Liver (tissue), 8 donors: ENCODE measurements at regions not wholly inside any gene's neighbourhood (a gene's known extent, or its start where the extent isn't known, plus 50 kb on each side); places are given as distances from the start of the nearest gene placed in this dataset.

Source experiments
- DNase-seq: peaks from one replicate; pipeline ENCODE4 v3.0.0-alpha.2; 2017; ENCODE audit warnings: low spot score
- H3K27ac ChIP-seq, 2 donors: one replicate each; pipeline ENCODE4 v1.7.0; 2013; ENCODE audit warnings: inconsistent platforms in 2 of 2, low read length in 2 of 2, control low read depth in 1 of 2, low read depth in 1 of 2, mild to moderate bottlenecking in 1 of 2
- H3K27me3 ChIP-seq, 4 donors: one replicate each; pipeline versions ENCODE4 v1.6.1 to v1.7.0; 2013; ENCODE audit warnings: low read length in 3 of 4, inconsistent platforms in 1 of 4, mild to moderate bottlenecking in 1 of 4, moderate library complexity in 1 of 4; ENCODE audit not compliant: control insufficient read depth in 4 of 4, insufficient read depth in 4 of 4
- H3K36me3 ChIP-seq, 4 donors: one replicate each; pipeline versions ENCODE4 v1.6.1 to v1.7.0; 2013; ENCODE audit warnings: low read length in 3 of 4, mild to moderate bottlenecking in 3 of 4, low read depth in 1 of 4, moderate library complexity in 1 of 4; ENCODE audit not compliant: control insufficient read depth in 4 of 4, insufficient read depth in 3 of 4
- H3K4me1 ChIP-seq, 4 donors: one replicate each; pipeline versions ENCODE4 v1.6.1 to v1.7.0; 2013; ENCODE audit warnings: low read length in 3 of 4, mild to moderate bottlenecking in 3 of 4, moderate library complexity in 1 of 4; ENCODE audit not compliant: control insufficient read depth in 4 of 4, insufficient read depth in 4 of 4
- H3K4me3 ChIP-seq, 3 donors: one replicate each; pipeline versions ENCODE4 v1.6.1 to v1.7.0; 2013; ENCODE audit warnings: low read length in 3 of 3, control low read depth in 1 of 3, low read depth in 1 of 3, mild to moderate bottlenecking in 1 of 3
- H3K9ac ChIP-seq, 2 donors: one replicate each; pipeline ENCODE4 v1.7.0; 2013; ENCODE audit warnings: low read length in 2 of 2, mild to moderate bottlenecking in 2 of 2, moderate library complexity in 2 of 2, control low read depth in 1 of 2, low read depth in 1 of 2
- H3K9me3 ChIP-seq, 4 donors: one replicate each; pipeline versions ENCODE4 v1.6.1 to v1.7.0; 2013; ENCODE audit warnings: low read length in 3 of 4; ENCODE audit not compliant: control insufficient read depth in 4 of 4
- FOXA1 ChIP-seq: IDR thresholded peaks from 2 replicates; pipeline ENCODE4 v1.6.1; 2016; ENCODE audit warnings: antibody characterized with exemption
- GABPA ChIP-seq, 2 donors: IDR thresholded peaks in 1 of 2; conservative IDR thresholded peaks in 1 of 2; 2 replicates each; pipeline ENCODE4 v1.6.1; 2016; ENCODE audit warnings: antibody characterized with exemption in 2 of 2, mild to moderate bottlenecking in 1 of 2, moderate library complexity in 1 of 2
- HNF4A ChIP-seq, 2 donors: conservative IDR thresholded peaks; 2 replicates each; pipeline ENCODE4 v1.6.1; 2016; ENCODE audit warnings: antibody characterized with exemption in 2 of 2, mild to moderate bottlenecking in 2 of 2
- RAD21 ChIP-seq, 2 donors: IDR thresholded peaks; 2 replicates each; pipeline ENCODE4 v1.6.1; 2016; ENCODE audit warnings: antibody characterized with exemption in 2 of 2, mild to moderate bottlenecking in 2 of 2
- RXRA ChIP-seq, 2 donors: IDR thresholded peaks; 2 replicates each; pipeline ENCODE4 v1.6.1; 2017 to 2018; ENCODE audit warnings: antibody characterized with exemption in 2 of 2, mild to moderate bottlenecking in 1 of 2
- WGBS: extraction: QIAGEN DNeasy Blood & Tissue Kit; methylation state at CpG from one replicate; pipeline ENCODE4 v1.1.7; 2013; 5-methylcytosine and 5-hydroxymethylcytosine counted together
- TF ChIP-seq, protein P1 (sequence below): IDR thresholded peaks from 2 replicates; pipeline ENCODE4 v1.6.1; 2016; ENCODE audit warnings: antibody characterized with exemption, mild to moderate bottlenecking
- TF ChIP-seq, protein P2 (sequence below): fragments of 150-350 bp; IDR thresholded peaks from 2 replicates; pipeline ENCODE4 v1.5.1; 2017; ENCODE audit warnings: improper control_type of control experiment, low read depth, low read length; ENCODE audit not compliant: missing input control
- donor health status: healthy.
- donor health status: healthy.
- donor health status: healthy.
- donor health status: healthy.
- donor health status: healthy.

DNA sequence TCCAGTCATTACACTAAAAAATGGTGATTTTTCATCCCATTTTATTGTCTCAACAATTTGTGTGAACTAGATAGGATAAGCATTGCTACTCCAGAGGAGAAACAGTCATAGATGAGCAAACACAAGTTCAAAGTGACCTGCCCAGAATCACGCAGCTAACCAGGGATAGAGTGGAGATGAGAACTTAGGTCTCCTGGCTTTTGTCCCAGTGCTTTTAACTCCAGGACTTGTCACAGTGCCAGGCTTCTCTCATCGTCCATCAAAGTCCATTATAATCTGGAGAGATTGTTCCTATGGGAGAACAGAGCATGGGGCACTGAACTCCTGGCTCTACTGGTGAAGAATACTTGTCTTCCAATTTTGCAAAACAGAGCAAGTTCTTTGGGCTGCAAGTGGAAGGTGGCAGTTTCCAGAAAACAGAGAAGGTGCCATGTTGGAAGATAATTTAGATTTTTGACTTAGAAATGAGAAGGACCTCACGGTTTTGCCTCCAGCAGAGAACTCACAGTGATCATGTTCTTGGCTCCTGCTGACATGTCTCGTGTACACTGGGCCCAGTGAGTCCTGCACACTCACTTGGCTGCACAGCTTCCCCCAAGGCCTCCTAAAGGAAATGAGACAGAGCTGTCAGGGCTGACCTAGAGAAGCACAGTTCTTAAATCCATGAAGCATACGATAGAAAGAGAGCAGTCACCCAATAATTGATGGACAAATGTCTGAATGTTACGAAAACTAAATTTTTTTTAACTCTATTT, 322.9 kb upstream of the NRP1 start:
- Histone ChIP-seq H3K27me3 (no peaks in the 10 kb centered on the region), H3K4me1 (peaks cover 0 to 7% (median 0%) of the 10 kb centered on the region in 4 donors), H3K9me3 (peaks cover 0 to 3% (median 0%) of the 10 kb centered on the region in 4 donors), H3K4me3 (no peak overlapping the region), H3K27ac (no peak overlapping the region), H3K9ac (no peak overlapping the region), H3K36me3 (no peaks in the 10 kb centered on the region)
- DNase-seq = no peak
- WGBS = 61% methylated on average over 6 of the region's 6 CpGs
- TF ChIP-seq HNF4A (conservative IDR thresholded peaks at IDR 0.05) (peak; percentile 25 to 43), FOXA1 (no peak), RXRA (IDR thresholded peaks at IDR 0.05) (peak; percentile 17 to 22), RAD21 (IDR thresholded peaks at IDR 0.05) (peak; percentile 12 to 19)

- DNase-seq = no peak
- no peaks in the 10 kb centered on the region for H3K27me3 ChIP-seq
- H3K27ac ChIP-seq = no peak overlapping the region
- WGBS = 96% methylated on average over 3 of the region's 3 CpGs
- no peak overlapping the region for H3K4me3 ChIP-seq
- TF ChIP-seq RAD21 (IDR thresholded peaks at IDR 0.05) (no peak), HNF4A (conservative IDR thresholded peaks at IDR 0.05) (no peak)
- H3K9me3 ChIP-seq = peaks cover 0 to 3% (median 0%) of the 10 kb centered on the region in 4 donors
- no peaks in the 10 kb centered on the region for H3K36me3 ChIP-seq
- no peak overlapping the region for H3K9ac ChIP-seq
- peaks cover 0 to 7% (median 0%) of the 10 kb centered on the region in 4 donors for H3K4me1 ChIP-seq
Observed at GRCh38 chr10:33655921-33656320, 321.5 kb upstream of the NRP1 start.

DNA sequence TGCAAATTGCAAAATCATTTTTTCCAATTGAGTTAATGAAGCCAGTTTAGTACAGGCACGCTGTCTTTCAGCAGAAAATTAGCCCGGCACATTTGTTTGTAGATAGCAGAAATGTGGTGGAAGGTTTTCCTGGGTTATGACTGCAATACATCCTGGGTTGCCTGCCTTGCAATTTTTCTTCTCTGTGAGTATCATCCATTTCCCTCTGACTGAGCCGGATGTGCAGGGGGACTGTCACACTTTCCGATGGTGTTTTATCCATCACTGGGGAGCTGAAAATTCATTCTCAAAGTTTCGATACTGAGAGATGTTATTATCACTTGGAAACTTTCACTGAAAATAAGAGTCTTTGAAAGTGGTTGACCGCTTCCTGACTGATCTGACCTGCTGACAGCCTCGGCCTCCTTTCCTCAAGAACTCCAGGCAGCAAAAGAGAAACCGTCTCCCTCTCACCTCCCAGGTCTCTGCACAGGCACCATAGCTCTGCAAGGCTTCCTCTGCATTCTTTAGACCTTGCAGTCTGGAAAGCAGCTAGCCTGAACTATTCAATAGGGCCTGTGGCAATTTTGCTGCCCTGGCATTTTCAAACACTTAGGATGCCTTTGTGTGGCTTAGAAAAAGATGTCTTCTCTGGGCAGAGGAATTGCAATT, 320.8 kb upstream of the NRP1 start:
- Histone ChIP-seq H3K9ac (no peak overlapping the region), H3K27ac (no peak overlapping the region), H3K4me1 (peaks cover 0 to 7% (median 0%) of the 10 kb centered on the region in 4 donors), H3K27me3 (no peaks in the 10 kb centered on the region), H3K36me3 (no peaks in the 10 kb centered on the region), H3K4me3 (no peak overlapping the region), H3K9me3 (peaks cover 0 to 3% (median 0%) of the 10 kb centered on the region in 4 donors)
- DNase-seq = no peak
- TF ChIP-seq, protein P1, sequence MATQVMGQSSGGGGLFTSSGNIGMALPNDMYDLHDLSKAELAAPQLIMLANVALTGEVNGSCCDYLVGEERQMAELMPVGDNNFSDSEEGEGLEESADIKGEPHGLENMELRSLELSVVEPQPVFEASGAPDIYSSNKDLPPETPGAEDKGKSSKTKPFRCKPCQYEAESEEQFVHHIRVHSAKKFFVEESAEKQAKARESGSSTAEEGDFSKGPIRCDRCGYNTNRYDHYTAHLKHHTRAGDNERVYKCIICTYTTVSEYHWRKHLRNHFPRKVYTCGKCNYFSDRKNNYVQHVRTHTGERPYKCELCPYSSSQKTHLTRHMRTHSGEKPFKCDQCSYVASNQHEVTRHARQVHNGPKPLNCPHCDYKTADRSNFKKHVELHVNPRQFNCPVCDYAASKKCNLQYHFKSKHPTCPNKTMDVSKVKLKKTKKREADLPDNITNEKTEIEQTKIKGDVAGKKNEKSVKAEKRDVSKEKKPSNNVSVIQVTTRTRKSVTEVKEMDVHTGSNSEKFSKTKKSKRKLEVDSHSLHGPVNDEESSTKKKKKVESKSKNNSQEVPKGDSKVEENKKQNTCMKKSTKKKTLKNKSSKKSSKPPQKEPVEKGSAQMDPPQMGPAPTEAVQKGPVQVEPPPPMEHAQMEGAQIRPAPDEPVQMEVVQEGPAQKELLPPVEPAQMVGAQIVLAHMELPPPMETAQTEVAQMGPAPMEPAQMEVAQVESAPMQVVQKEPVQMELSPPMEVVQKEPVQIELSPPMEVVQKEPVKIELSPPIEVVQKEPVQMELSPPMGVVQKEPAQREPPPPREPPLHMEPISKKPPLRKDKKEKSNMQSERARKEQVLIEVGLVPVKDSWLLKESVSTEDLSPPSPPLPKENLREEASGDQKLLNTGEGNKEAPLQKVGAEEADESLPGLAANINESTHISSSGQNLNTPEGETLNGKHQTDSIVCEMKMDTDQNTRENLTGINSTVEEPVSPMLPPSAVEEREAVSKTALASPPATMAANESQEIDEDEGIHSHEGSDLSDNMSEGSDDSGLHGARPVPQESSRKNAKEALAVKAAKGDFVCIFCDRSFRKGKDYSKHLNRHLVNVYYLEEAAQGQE = no peak
- TF ChIP-seq GABPA (IDR thresholded peaks at IDR 0.05 in 1 of 2, conservative IDR thresholded peaks at IDR 0.05 in 1 of 2) (no peak), RAD21 (IDR thresholded peaks at IDR 0.05) (no peak)
- TF ChIP-seq, protein P2, sequence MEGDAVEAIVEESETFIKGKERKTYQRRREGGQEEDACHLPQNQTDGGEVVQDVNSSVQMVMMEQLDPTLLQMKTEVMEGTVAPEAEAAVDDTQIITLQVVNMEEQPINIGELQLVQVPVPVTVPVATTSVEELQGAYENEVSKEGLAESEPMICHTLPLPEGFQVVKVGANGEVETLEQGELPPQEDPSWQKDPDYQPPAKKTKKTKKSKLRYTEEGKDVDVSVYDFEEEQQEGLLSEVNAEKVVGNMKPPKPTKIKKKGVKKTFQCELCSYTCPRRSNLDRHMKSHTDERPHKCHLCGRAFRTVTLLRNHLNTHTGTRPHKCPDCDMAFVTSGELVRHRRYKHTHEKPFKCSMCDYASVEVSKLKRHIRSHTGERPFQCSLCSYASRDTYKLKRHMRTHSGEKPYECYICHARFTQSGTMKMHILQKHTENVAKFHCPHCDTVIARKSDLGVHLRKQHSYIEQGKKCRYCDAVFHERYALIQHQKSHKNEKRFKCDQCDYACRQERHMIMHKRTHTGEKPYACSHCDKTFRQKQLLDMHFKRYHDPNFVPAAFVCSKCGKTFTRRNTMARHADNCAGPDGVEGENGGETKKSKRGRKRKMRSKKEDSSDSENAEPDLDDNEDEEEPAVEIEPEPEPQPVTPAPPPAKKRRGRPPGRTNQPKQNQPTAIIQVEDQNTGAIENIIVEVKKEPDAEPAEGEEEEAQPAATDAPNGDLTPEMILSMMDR = no peak
- 75% methylated on average over 8 of the region's 8 CpGs for WGBS
